Mesenchymal stem cell (in vitro differentiated cells and primary cell): ENCODE measurements at regions not wholly inside any gene's neighbourhood (a gene's known extent, or its start where the extent isn't known, plus 50 kb on each side); places are given as distances from the start of the nearest gene placed in this dataset.
"Not testable (repeated sequence)": the region's sequence is repeated elsewhere in the genome, so short reads cannot be mapped to it uniquely, and the experiment has no call there.

Source experiments
- DNase-seq: peaks from one replicate; pipeline ENCODE4 v3.0.0-alpha.2; 2013
- H2AFZ ChIP-seq: one replicate; pipeline ENCODE4 v1.6.1; 2013; ENCODE audit warnings: low read depth, mild to moderate bottlenecking, control low read depth, inconsistent platforms, low read length, moderate library complexity
- H2AK5ac ChIP-seq: 2 replicates; pipeline ENCODE4 v1.6.1; 2013; ENCODE audit warnings: low read length, moderate library complexity, mild to moderate bottlenecking, inconsistent platforms; ENCODE audit not compliant: severe bottlenecking
- H2BK120ac ChIP-seq: one replicate; pipeline ENCODE4 v1.6.1; 2013; ENCODE audit warnings: low read depth, mild to moderate bottlenecking, inconsistent platforms, low read length, moderate library complexity
- H2BK12ac ChIP-seq, 2 experiments: one replicate each; pipeline ENCODE4 v1.6.1; 2013; ENCODE audit warnings: inconsistent platforms in 2 of 2, low read length in 2 of 2, mild to moderate bottlenecking in 2 of 2, moderate library complexity in 2 of 2, control low read depth in 1 of 2
- H2BK15ac ChIP-seq: one replicate; pipeline ENCODE4 v1.6.1; 2013; ENCODE audit warnings: mild to moderate bottlenecking, low read depth, inconsistent platforms; ENCODE audit not compliant: poor library complexity, severe bottlenecking
- H2BK5ac ChIP-seq: 2 replicates; pipeline ENCODE4 v1.6.1; 2013; ENCODE audit warnings: low read depth, mild to moderate bottlenecking, low read length, control low read depth, inconsistent platforms; ENCODE audit not compliant: poor library complexity, severe bottlenecking
- H3K14ac ChIP-seq, 2 experiments: one replicate each; pipeline ENCODE4 v1.6.1; 2013; ENCODE audit warnings: inconsistent platforms in 2 of 2, low read length in 2 of 2, control low read depth in 1 of 2, mild to moderate bottlenecking in 1 of 2, moderate library complexity in 1 of 2
- H3K18ac ChIP-seq, 2 experiments: one replicate each; pipeline ENCODE4 v1.6.1; 2013; ENCODE audit warnings: inconsistent platforms in 2 of 2, low read length in 2 of 2, control low read depth in 1 of 2, low read depth in 1 of 2, mild to moderate bottlenecking in 1 of 2
- H3K23ac ChIP-seq, 2 experiments: one replicate each; pipeline ENCODE4 v1.6.1; 2013; ENCODE audit warnings: inconsistent platforms in 2 of 2, low read length in 2 of 2, mild to moderate bottlenecking in 2 of 2, moderate library complexity in 2 of 2, control low read depth in 1 of 2
- H3K27ac ChIP-seq: 2 replicates; pipeline ENCODE4 v1.5.1; 2013; ENCODE audit warnings: mild to moderate bottlenecking, moderate library complexity, low read length, control low read depth, inconsistent platforms; ENCODE audit not compliant: poor library complexity, severe bottlenecking
- H3K27me3 ChIP-seq, 2 experiments: 2 replicates each; pipeline versions ENCODE4 v1.6.1 to v1.7.0; 2013; ENCODE audit warnings: low read length in 2 of 2, mild to moderate bottlenecking in 2 of 2, moderate library complexity in 2 of 2, control low read depth in 1 of 2, inconsistent platforms in 1 of 2; ENCODE audit not compliant: control insufficient read depth in 1 of 2, insufficient read depth in 1 of 2
- H3K36me3 ChIP-seq, 2 experiments: 2 replicates each; pipeline versions ENCODE4 v1.6.1 to v1.7.0; 2013; ENCODE audit warnings: low read length in 2 of 2, control low read depth in 1 of 2, inconsistent platforms in 1 of 2, low read depth in 1 of 2, mild to moderate bottlenecking in 1 of 2; ENCODE audit not compliant: insufficient read depth in 2 of 2, control insufficient read depth in 1 of 2
- H3K4ac ChIP-seq, 2 experiments: one replicate each; pipeline ENCODE4 v1.6.1; 2013; ENCODE audit warnings: inconsistent platforms in 2 of 2, low read length in 2 of 2, mild to moderate bottlenecking in 2 of 2, moderate library complexity in 2 of 2, control low read depth in 1 of 2, low read depth in 1 of 2
- H3K4me1 ChIP-seq: 2 replicates; pipeline ENCODE4 v1.6.1; 2013; ENCODE audit warnings: low read depth, low read length, control low read depth; ENCODE audit not compliant: control insufficient read depth, insufficient read depth
- H3K4me2 ChIP-seq: 2 replicates; pipeline ENCODE4 v1.6.1; 2013; ENCODE audit warnings: low read length, mild to moderate bottlenecking, inconsistent platforms; ENCODE audit not compliant: poor library complexity, severe bottlenecking
- H3K4me3 ChIP-seq, 2 experiments: 2 replicates each; pipeline versions ENCODE4 v1.5.1 to v1.7.0; 2013; ENCODE audit warnings: low read length in 2 of 2, mild to moderate bottlenecking in 2 of 2, control low read depth in 1 of 2, low read depth in 1 of 2; ENCODE audit not compliant: insufficient read depth in 1 of 2
- H3K79me1 ChIP-seq: replicated peaks from 2 replicates; pipeline ENCODE4 v1.6.1; 2013; ENCODE audit warnings: mild to moderate bottlenecking, control low read depth, low read length, inconsistent platforms; ENCODE audit not compliant: poor library complexity, severe bottlenecking
- H3K9ac ChIP-seq: 2 replicates; pipeline ENCODE4 v1.7.0; 2013; ENCODE audit warnings: mild to moderate bottlenecking, low read length, moderate library complexity
- H3K9me3 ChIP-seq: 2 replicates; pipeline ENCODE4 v1.7.0; 2013; ENCODE audit warnings: mild to moderate bottlenecking, low read length; ENCODE audit not compliant: control insufficient read depth
- H4K8ac ChIP-seq: one replicate; pipeline ENCODE4 v1.6.1; 2013; ENCODE audit warnings: inconsistent platforms, mild to moderate bottlenecking, low read length, moderate library complexity
- H4K91ac ChIP-seq: one replicate; pipeline ENCODE4 v1.6.1; 2013; ENCODE audit warnings: mild to moderate bottlenecking, low read length, inconsistent platforms
- WGBS: methylation state at CpG from one replicate; pipeline ENCODE4 v1.1.7; 2013; ENCODE audit warnings: mixed read lengths; 5-methylcytosine and 5-hydroxymethylcytosine counted together

DNA sequence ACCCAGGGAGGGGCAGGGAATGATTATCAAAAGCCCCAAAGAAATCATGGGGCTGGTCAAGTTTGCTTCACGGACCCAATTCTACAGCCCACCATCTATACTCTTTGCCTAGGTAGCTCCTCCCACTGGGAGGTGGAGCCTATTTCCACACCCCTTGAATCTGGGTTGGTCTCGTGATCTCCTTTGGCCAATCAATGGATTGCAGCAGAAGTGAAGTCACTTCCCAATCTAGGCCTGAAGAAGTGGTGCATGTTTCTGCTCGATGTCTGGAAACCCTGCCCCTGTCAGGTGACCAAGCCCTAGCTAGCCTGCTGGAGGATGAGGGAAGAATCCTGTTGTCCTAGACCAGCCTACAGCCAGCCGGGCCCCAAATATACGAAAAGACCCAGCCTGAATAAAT is 86.3 kb upstream of the ADGRE5 start:
- not testable (repeated sequence) for H2BK12ac ChIP-seq, H3K4me3 ChIP-seq, H2AK5ac ChIP-seq, H2BK120ac ChIP-seq, H3K36me3 ChIP-seq, H3K23ac ChIP-seq, H3K4me1 ChIP-seq, H2BK15ac ChIP-seq, H3K9me3 ChIP-seq, H3K9ac ChIP-seq, H3K27ac ChIP-seq, H3K18ac ChIP-seq, H3K14ac ChIP-seq, H4K91ac ChIP-seq, H4K8ac ChIP-seq, H2AFZ ChIP-seq, H3K4me2 ChIP-seq, H2BK5ac ChIP-seq, H3K79me1 ChIP-seq, H3K4ac ChIP-seq
- peaks cover 0 to 23% of the 10 kb centered on the region in 2 experiments for H3K27me3 ChIP-seq
- WGBS = 79% methylated on average over 5 of the region's 5 CpGs
- DNase-seq = peak; percentile 31

GRCh38 chr19:14293816-14294170 is 87.5 kb upstream of the ADGRE5 start:
- H3K4me2 ChIP-seq, H3K9me3 ChIP-seq, H3K9ac ChIP-seq, H2BK15ac ChIP-seq, DNase-seq, H2BK120ac ChIP-seq, H4K91ac ChIP-seq, H3K4me3 ChIP-seq, H3K36me3 ChIP-seq, H3K4me1 ChIP-seq, H3K27ac ChIP-seq, H3K18ac ChIP-seq, H2AK5ac ChIP-seq, H3K79me1 ChIP-seq, H3K14ac ChIP-seq, H2AFZ ChIP-seq, H3K23ac ChIP-seq, H2BK12ac ChIP-seq, H2BK5ac ChIP-seq, H4K8ac ChIP-seq, H3K4ac ChIP-seq: not testable (repeated sequence)
- 49% methylated on average over 5 of the region's 7 CpGs for WGBS
- H3K27me3 ChIP-seq = peaks cover 0 to 19% of the 10 kb centered on the region in 2 experiments

DNA sequence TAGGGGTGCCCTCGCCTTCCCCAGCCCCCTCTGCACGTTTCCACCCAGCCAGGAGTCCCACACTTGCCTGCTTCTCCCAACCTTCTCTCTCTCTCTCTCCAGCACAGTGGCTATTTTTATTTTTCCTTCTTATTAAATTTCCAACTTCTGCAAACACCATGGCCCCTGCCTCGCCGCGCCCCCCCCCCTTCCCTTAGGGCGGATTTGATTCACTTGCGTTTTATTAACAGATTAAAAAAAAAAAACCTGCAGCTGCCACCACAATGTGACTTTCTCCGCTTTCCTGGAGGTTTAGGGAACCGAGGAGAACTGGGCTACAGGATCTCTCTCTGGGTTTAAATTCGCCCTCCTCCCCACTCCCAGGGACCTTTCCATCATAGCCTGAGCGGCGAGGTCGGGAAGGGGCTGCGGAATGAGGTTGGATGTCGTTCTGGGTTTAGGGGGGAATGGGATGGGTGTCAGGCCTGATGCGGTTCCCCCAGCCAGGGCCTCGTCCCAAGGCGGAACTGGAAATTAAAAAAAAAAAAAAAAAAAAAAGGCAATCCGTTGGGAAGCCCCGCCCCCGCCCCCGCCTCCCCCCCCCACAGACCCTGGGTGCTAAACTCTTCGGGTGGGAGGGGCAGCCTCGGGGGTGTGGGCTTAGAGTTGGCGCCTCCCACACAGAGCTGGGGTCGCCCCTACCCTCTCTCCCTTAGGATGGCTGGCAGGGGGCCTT is 87.3 kb upstream of the ADGRL1 start:
- H3K27ac ChIP-seq = not testable (repeated sequence)

GRCh38 chr19:14289810-14290209 is 83.8 kb upstream of the ADGRL1 start:
- Histone ChIP-seq H3K27me3 (peaks cover 0 to 15% of the 10 kb centered on the region in 2 experiments), H2BK15ac (peak overlapping the region; percentile 23)
- H2BK12ac ChIP-seq, H3K36me3 ChIP-seq, H3K27ac ChIP-seq, H3K4me1 ChIP-seq, H3K4ac ChIP-seq, H2AFZ ChIP-seq, H3K4me2 ChIP-seq, H3K9ac ChIP-seq, H2BK5ac ChIP-seq, H3K14ac ChIP-seq, H3K23ac ChIP-seq, H3K4me3 ChIP-seq, H3K9me3 ChIP-seq, H4K8ac ChIP-seq, H3K79me1 ChIP-seq, H2BK120ac ChIP-seq, H3K18ac ChIP-seq, DNase-seq, H4K91ac ChIP-seq, H2AK5ac ChIP-seq: not testable (repeated sequence)
- 91% methylated on average over 15 of the region's 15 CpGs for WGBS

More for the DNA sequence above, 87.3 kb upstream of the ADGRL1 start:
- H4K91ac ChIP-seq, H3K23ac ChIP-seq, H2BK15ac ChIP-seq, H2BK120ac ChIP-seq, H3K4me3 ChIP-seq, H3K4me1 ChIP-seq, H3K79me1 ChIP-seq, DNase-seq, H2AFZ ChIP-seq, H2BK12ac ChIP-seq, H3K9me3 ChIP-seq, H3K4ac ChIP-seq, H2AK5ac ChIP-seq, H3K36me3 ChIP-seq, H4K8ac ChIP-seq, H3K18ac ChIP-seq, H3K14ac ChIP-seq, H2BK5ac ChIP-seq: not testable (repeated sequence)
- Histone ChIP-seq H3K4me2 (peak overlapping the region; percentile 52), H3K27me3 (peaks cover 0 to 16% of the 10 kb centered on the region in 2 experiments), H3K9ac (peak overlapping the region; percentile 36)
- WGBS = 39% methylated on average over 8 of the region's 26 CpGs
